Activated T-cell treated with anti-CD3 and anti-CD28 coated beads, Interleukin-2, amount 50 U/mL, for 4 hours (primary cell): ENCODE measurements at regions not wholly inside any gene's neighbourhood (a gene's known extent, or its start where the extent isn't known, plus 50 kb on each side); places are given as distances from the start of the nearest gene placed in this dataset.

Source experiments
- ATAC-seq, 2 donors: fragments of 200-7000 bp; cut with Tn5 transposase; one replicate each; pipeline ENCODE4 v1.10.0; 2021
- DNase-seq: peaks from one replicate; pipeline ENCODE4 v3.0.0-alpha.2; 2020
- H3K27me3 Mint-ChIP-seq: one replicate; pipeline ENCODE4 v1.8.0; 2021; ENCODE audit warnings: low read depth, mixed read lengths
- H3K36me3 Mint-ChIP-seq: one replicate; pipeline ENCODE4 v1.8.0; 2022; ENCODE audit warnings: mixed read lengths; ENCODE audit not compliant: insufficient read depth
- H3K4me1 Mint-ChIP-seq: one replicate; pipeline ENCODE4 v1.8.0; 2021; ENCODE audit warnings: low read depth, mixed read lengths
- H3K4me3 Mint-ChIP-seq: one replicate; pipeline ENCODE4 v1.8.0; 2021; ENCODE audit warnings: mild to moderate bottlenecking, moderate library complexity, mixed read lengths
- H3K9me3 Mint-ChIP-seq: one replicate; pipeline ENCODE4 v1.8.0; 2021; ENCODE audit warnings: mixed read lengths

DNA sequence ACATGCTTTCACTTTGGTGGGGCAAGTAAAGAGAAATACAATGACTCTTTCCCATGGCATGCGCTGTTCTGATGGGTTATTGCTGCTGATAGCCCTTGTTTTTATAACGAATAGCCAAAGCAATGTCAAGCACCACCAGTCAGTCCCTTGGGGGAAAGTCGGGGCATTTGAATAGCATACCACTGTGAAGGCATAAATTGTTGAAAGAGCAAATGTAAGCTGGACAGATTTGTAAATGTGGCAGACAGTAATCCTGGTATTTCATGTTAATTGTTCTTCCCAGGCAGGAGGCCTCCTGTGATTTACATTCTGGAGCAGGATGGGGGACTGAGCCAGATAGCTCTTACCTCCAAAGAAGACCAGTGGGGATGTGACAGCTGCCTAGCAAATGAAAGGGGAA, 293.3 kb downstream of the ADRA2A start:
- ATAC-seq (no peak), DNase-seq (no peak)
- Mint-ChIP-seq H3K9me3 (no peaks in the 10 kb centered on the region), H3K4me3 (no peak overlapping the region), H3K4me1 (no peaks in the 10 kb centered on the region), H3K36me3 (no peaks in the 10 kb centered on the region), H3K27me3 (peaks cover 9% of the 10 kb centered on the region)

DNA sequence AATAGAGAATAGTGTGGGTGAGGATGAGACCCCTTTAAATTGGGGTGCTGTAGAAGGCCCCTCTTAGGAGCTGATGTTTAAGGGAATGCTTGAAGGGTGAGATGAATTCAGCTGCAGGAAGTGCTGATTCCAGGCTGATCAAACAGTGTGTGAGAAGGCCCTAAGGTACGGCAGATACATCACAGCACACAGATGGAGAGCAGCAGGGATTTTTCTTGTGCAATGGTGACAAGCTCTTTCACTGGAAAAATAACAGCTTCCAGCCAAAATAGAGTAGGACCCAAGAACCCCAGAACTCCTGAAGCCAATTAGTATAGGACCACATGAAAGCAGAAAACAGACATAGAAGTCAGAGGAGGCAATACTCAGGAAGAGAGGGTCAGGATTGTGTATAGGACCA, 296.9 kb downstream of the ADRA2A start:
- Mint-ChIP-seq H3K36me3 (no peaks in the 10 kb centered on the region), H3K4me1 (no peaks in the 10 kb centered on the region), H3K27me3 (peaks cover 11% of the 10 kb centered on the region), H3K4me3 (no peak overlapping the region), H3K9me3 (no peaks in the 10 kb centered on the region)
- no peak for DNase-seq
- ATAC-seq = no peak

DNA sequence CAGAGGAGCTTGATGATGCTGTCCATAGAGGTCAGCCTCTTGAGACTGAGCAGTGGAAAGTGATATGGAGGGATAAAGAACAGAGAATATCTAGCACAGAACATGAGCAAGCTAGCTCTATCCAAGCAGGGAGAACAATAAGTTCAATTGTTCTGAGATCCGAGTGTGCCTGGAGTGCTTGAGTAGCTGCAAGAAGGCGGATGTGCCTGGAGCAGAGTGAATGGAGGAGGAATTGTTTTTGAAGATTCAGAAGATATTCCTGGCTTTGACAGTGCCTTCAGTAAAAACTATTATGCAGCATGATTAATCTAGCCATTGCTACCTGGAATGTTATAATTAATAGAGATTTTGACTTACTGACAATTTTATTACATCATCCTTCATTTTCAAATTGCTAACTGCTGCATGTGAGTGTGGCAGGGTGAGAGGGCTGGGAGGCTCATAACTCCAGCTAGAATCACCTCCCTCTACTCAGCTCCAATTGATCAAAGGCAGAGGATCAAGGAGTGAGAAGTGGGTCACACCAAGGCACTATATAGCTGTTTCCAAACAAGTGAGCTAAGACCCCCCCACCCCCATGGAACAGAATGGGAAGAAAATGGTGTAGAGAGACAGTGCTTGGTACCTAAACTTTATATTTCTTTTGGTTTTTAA, 302.8 kb downstream of the ADRA2A start:
- Mint-ChIP-seq H3K4me3 (no peak overlapping the region), H3K4me1 (no peaks in the 10 kb centered on the region), H3K36me3 (no peaks in the 10 kb centered on the region), H3K27me3 (peaks cover 6% of the 10 kb centered on the region), H3K9me3 (no peaks in the 10 kb centered on the region)
- DNase-seq = no peak
- no peak for ATAC-seq

DNA sequence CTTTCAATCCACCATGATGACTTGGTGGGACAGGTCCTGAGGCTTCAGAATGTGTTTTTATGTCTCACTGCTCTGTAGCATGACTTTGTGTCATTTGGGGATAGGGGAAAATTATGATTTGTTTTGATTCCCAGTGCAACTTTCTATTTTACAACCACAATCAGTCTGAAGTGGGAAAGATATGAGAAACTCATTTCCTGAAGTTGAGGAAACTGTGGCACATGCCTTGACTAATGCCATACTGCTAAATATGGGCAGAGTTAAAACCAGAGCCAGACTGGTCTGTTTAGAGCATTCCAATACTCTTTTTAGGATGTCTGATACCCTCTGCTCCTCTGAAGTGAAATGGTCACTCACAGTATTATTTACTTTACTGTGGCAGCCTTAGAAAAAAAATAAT, 307.7 kb downstream of the ADRA2A start:
- DNase-seq = no peak
- Mint-ChIP-seq H3K36me3 (no peaks in the 10 kb centered on the region), H3K27me3 (peaks cover 7% of the 10 kb centered on the region)

DNA sequence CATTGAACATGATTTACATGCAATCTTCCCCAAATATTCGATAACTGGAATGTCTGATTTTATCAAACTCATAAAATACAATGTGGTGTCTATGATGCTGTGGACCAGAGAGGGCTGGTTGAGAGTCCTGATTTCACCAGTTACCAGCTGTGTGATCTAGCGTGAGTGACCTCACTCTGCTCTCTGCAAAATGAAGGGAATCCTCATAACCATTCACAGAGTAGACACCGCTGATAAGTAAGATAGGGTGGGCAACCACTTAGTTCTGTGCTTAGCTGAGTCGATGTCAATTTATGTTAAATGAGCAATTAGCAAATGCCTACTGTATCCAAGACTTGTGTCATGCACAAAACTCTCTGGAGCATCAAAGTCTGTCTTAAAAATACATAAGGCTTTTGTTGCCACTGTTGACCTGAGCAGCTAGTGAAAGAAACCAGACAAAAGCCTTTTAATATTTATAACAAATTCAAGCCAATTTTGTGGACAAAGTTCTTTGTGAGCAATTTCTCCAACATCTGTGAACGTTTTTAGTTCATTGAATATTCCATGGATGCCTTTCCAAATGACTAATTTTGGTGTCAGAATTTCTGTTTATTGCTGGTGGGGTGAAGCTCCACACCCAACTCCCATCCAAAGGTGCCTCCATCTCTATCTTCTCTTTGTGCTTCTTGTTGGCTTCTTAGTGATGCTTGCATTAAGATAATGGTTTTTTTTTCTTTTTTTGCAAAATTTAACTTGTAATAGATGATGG, 314.2 kb downstream of the ADRA2A start:
- Mint-ChIP-seq H3K9me3 (no peaks in the 10 kb centered on the region), H3K4me1 (no peaks in the 10 kb centered on the region), H3K27me3 (peaks cover 9% of the 10 kb centered on the region), H3K36me3 (no peaks in the 10 kb centered on the region), H3K4me3 (no peak overlapping the region)
- ATAC-seq (no peak), DNase-seq (no peak)

More for the DNA sequence above, 307.7 kb downstream of the ADRA2A start:
- H3K9me3 Mint-ChIP-seq = no peaks in the 10 kb centered on the region
- ATAC-seq = no peak
- no peaks in the 10 kb centered on the region for H3K4me1 Mint-ChIP-seq
- no peak overlapping the region for H3K4me3 Mint-ChIP-seq

DNA sequence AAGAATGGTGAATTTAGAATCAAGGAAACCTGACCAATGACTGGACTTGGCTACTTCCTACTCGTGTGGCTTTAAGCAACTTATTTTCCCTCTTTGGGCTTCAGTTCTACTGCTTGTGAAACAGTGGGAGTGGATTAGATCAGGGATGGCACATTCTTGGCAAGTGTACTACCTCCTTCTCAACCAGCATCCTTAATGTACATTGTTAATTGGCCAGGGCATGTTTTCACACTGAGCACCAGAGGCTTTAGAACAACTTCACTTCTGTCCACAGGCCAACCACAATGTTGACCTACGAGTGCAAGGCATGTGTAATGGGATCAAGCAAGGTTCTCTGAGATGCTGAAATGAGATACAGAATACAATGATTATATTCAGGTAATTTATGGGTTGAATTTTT, 315.3 kb downstream of the ADRA2A start:
- Mint-ChIP-seq H3K9me3 (no peaks in the 10 kb centered on the region), H3K4me3 (no peak overlapping the region), H3K36me3 (no peaks in the 10 kb centered on the region), H3K27me3 (peaks cover 6% of the 10 kb centered on the region), H3K4me1 (no peaks in the 10 kb centered on the region)
- ATAC-seq (no peak), DNase-seq (no peak)

DNA sequence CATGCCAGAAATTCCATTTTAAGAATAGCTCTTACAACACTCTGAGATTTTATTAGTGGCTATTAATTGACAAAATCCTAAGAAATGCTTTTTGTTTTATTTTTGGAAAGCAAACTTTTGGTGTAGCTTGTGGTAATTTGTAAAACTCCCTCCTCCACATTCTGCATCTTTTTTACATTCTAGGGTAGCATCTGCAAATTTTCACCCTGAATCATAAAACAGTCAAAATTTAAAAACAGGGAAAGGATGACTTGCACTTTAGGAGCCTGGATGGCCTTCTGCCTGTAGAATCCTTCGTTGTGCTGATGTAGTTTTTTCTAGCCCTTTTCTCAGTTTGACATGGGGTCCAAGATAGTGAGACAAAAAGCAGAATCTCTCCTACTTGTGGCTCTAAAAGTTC, 316.1 kb downstream of the ADRA2A start:
- ATAC-seq = no peak
- H3K9me3 Mint-ChIP-seq = no peaks in the 10 kb centered on the region
- no peaks in the 10 kb centered on the region for H3K36me3 Mint-ChIP-seq
- no peak overlapping the region for H3K4me3 Mint-ChIP-seq
- no peaks in the 10 kb centered on the region for H3K4me1 Mint-ChIP-seq
- H3K27me3 Mint-ChIP-seq = peaks cover 1% of the 10 kb centered on the region
- no peak for DNase-seq

DNA sequence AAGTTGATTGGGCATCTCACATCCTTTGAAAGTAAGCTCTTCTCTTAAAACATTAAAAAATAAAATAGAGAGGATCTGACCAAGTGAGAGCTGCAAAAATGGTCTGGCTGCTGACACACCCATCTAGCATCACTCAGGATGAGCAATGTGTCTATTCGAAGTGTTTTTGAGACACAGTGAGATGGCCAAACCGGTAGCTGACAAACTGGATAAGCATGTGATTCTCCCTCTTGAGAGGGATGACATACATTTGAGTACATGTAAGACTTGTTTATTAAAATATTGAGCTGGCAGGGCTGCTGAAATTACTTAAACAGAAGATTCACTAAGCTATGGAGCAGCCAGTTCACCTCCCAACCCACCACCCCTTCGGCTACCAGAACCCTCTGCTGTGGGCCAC, 333.9 kb downstream of the ADRA2A start:
- DNase-seq (no peak), ATAC-seq (no peak)
- H3K9me3 Mint-ChIP-seq = no peaks in the 10 kb centered on the region
- H3K4me3 Mint-ChIP-seq = no peak overlapping the region
- peaks cover 15% of the 10 kb centered on the region for H3K27me3 Mint-ChIP-seq
- no peaks in the 10 kb centered on the region for H3K4me1 Mint-ChIP-seq
- H3K36me3 Mint-ChIP-seq = no peaks in the 10 kb centered on the region

DNA sequence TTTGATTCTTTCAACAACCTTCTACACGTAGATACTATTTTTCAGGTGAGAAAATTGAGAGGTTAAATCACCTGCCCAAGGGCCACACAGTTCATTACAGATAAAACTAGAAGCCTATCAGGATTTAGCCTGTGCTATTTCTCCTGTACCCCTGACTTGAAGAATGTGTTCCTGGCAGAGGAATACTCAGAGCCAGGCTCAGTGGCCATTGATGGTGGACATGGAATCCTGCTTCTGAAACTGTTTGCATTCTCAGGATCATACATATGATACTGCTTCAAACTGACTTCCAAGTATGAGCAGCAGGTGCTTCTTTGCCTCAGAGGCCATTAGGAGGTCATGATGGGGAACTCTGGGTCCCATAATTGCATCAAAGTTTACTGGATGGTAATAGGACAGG, 348.6 kb downstream of the ADRA2A start:
- Mint-ChIP-seq H3K4me1 (no peaks in the 10 kb centered on the region), H3K27me3 (peaks cover 5% of the 10 kb centered on the region), H3K9me3 (no peaks in the 10 kb centered on the region), H3K4me3 (no peak overlapping the region), H3K36me3 (no peaks in the 10 kb centered on the region)
- DNase-seq (no peak), ATAC-seq (no peak)

DNA sequence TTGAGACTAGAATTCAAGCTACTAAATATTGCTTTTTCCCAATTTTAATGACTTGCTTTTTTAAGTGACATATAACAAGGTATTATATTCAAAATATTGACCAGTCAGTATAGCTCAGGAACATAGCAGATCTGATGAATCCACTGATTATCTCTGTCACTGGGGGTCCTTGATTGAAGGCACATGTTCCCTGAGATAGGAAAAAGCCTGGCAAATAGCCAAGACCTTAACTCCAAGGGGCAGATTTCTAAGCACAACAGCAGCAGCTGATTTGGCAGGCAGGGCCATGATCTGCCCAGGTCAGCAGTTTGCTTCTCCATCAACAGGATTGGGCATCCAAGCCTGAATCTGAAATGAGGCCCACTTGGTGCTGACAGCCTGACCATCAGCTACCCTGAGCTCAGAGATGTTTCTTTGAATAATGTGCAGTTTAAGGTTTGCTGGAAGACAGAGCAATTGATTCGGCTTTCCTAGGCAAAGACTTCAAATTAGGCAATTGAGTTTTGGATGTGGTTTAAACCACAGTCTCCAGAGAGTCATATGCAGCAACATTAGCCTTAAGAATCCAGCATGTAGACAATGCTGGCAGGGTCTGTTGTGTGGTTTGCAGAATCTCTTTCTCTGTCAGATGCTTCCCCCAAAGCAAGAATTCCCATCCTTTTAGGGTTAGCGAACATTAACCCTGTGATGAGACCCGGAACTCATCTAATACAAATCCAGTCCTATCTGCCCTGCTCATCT, 352.6 kb downstream of the ADRA2A start:
- no peak for DNase-seq
- no peaks in the 10 kb centered on the region for H3K36me3 Mint-ChIP-seq
- H3K4me1 Mint-ChIP-seq = no peaks in the 10 kb centered on the region
- H3K9me3 Mint-ChIP-seq = no peaks in the 10 kb centered on the region
- H3K4me3 Mint-ChIP-seq = no peak overlapping the region
- no peak for ATAC-seq
- H3K27me3 Mint-ChIP-seq = peaks cover 5% of the 10 kb centered on the region

DNA sequence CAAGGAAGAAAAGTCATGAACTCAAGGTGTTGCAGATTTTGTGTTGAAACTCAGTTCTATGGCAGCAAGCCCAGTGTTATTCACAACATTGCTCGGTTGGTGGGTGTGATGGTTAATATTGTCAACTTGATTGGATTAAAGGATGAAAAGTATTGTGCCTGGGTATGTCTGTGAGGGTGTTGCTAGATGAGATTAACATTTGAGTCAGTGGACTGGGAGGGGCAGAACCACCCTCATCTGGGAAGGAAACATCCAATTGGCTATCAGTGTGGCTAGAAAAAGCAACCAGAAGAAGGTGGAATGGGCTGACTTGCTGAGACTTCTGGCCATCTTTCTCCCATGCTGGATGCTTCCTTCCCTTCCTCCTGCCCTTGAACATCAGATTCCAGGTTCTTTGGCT, 353.2 kb downstream of the ADRA2A start:
- no peaks in the 10 kb centered on the region for H3K9me3 Mint-ChIP-seq
- no peaks in the 10 kb centered on the region for H3K4me1 Mint-ChIP-seq
- H3K36me3 Mint-ChIP-seq = no peaks in the 10 kb centered on the region
- no peak overlapping the region for H3K4me3 Mint-ChIP-seq
- peaks cover 6% of the 10 kb centered on the region for H3K27me3 Mint-ChIP-seq
- ATAC-seq (no peak), DNase-seq (no peak)

DNA sequence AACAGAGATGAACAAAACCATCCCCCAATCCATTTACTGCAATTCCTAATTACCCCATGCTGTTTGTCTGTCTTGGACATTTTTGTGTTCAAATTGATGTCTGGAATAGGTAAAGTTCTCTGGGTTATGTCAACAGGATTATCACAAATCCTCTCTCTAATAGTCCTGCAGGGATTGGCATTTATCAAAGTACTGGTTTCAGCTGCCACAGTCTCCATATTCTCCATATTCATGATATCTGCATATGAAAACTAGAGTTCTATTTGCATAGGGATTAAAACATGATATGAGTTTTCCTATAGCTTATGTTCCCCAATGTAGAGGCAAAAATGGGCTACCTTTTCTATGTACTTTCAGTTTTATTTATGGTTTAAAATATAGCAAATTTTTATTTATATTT, 355.8 kb downstream of the ADRA2A start:
- H3K36me3 Mint-ChIP-seq = no peaks in the 10 kb centered on the region
- DNase-seq (no peak), ATAC-seq (no peak)
- H3K9me3 Mint-ChIP-seq = no peaks in the 10 kb centered on the region
- no peaks in the 10 kb centered on the region for H3K4me1 Mint-ChIP-seq
- peaks cover 4% of the 10 kb centered on the region for H3K27me3 Mint-ChIP-seq
- no peak overlapping the region for H3K4me3 Mint-ChIP-seq

DNA sequence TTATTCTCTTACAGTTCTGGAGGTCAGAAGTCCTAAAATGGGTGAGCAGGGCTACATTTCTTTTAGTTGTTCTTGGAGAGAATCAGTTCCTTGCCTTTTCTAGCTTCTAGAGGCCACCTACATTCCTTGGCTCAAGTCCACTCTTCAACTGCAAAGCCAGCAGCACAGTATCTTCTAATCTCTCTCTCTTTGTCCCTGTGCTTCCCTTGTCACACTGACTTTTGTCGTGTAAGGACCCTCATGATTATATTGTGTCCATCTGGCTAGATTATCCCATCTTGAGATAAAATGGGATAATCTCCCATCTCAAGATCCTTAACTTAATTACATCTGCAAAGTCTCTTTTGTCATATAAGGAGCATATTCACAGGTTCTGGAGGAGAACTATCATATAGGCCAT, 359.0 kb downstream of the ADRA2A start:
- ATAC-seq (no peak), DNase-seq (no peak)
- peaks cover 7% of the 10 kb centered on the region for H3K27me3 Mint-ChIP-seq
- H3K4me3 Mint-ChIP-seq = no peak overlapping the region
- H3K9me3 Mint-ChIP-seq = no peaks in the 10 kb centered on the region
- no peaks in the 10 kb centered on the region for H3K36me3 Mint-ChIP-seq
- H3K4me1 Mint-ChIP-seq = no peaks in the 10 kb centered on the region

DNA sequence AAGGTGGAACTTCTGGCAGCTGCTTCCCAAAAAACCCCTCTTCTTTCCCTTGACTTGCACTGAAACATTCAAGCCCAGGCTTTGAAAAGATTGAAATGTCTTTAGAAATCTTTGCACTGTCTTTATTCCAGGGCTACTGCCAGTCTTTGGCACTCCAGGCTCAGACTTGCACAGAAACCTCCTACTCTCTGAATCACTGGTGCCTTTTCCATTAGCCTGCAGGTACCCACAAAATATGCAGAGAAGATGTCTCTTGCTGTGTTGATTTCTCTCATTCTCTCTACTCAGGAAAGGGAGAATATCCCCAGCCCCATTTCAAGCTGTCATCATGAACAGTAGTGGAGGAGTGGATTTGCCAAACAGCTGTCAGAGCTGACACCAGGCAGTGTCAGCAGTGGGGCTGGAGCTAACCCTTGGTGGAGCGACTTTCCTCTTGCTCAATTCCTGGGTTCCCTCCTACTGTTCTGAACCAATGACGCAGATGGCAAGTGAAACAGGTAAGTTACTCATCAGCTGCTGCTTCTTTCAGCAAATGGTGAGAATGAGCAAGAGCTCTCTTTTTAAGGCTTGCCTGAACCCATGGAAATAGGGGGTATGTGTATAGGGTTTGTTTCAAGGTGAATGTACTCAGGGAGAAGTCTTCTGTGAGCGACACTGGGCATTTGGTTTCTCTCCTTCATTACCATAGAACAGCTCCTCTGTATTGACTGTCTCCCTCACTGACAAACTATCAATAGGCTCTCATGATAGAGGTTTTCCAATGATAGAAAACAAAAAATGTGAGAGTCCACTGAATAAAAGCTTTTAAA, 362.4 kb downstream of the ADRA2A start:
- ATAC-seq = no peak
- Mint-ChIP-seq H3K4me3 (no peak overlapping the region), H3K27me3 (peaks cover 8% of the 10 kb centered on the region), H3K36me3 (no peaks in the 10 kb centered on the region), H3K4me1 (no peaks in the 10 kb centered on the region), H3K9me3 (no peaks in the 10 kb centered on the region)
- no peak for DNase-seq
